ENCODE measurements at regions not wholly inside any gene's neighbourhood (a gene's known extent, or its start where the extent isn't known, plus 50 kb on each side); places are given as distances from the start of the nearest gene placed in this dataset.
A peak's percentile ranks its signal among the peaks of the same experiment; 100 is the strongest.

GRCh38 chr7:123285076-123285700, 85.4 kb upstream of the SLC13A1 start:
- TF ChIP-seq CTCF (IDR thresholded peaks at IDR 0.05; ENCODE audit: low read depth, low read length, poor library complexity, severe bottlenecking) (peak; percentile 26), EZH2phosphoT487 (IDR thresholded peaks at IDR 0.05; ENCODE audit: borderline replicate concordance, low read length) (no peak)

All from DOHH2 (cell line).